ENCODE measurements at regions not wholly inside any gene's neighbourhood (a gene's known extent, or its start where the extent isn't known, plus 50 kb on each side); places are given as distances from the start of the nearest gene placed in this dataset.

DNA sequence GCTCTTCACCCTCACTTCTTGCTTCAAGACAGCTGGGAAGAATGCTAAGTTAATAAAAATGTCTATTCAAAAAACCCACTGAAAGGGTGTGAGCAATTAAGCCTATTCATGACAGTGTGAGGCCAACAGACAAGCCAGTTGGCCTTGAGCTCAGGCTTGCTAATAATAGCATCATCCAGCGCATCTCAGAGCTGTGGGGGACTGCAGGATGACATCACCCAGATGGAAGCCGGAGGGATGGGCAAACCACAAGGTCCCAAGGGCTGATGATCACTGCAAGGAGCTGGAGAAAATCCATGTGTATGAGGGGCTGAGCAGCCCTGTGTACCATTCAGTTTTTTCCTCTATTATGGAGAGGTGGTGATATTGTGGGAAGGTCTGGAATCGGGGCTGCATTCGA is 770.4 kb downstream of the TNS3 start:
- ATAC-seq (peak; percentile 61), DNase-seq (peak; percentile 13)
- in situ Hi-C loops (cut with MboI; ENCODE audit: low sequenced_read_pairs in 4 of 4): no loop called here
- Histone ChIP-seq H3K36me3 (no peaks in the 10 kb centered on the region), H3K27ac (no peak overlapping the region), H3K4me1 (no peaks in the 10 kb centered on the region), H3K4me3 (no peak overlapping the region), H3K9me3 (no peaks in the 10 kb centered on the region), H3K27me3 (no peaks in the 10 kb centered on the region)
- no peak for TF ChIP-seq POLR2A (IDR thresholded peaks at IDR 0.05)
- TF ChIP-seq, protein P1, sequence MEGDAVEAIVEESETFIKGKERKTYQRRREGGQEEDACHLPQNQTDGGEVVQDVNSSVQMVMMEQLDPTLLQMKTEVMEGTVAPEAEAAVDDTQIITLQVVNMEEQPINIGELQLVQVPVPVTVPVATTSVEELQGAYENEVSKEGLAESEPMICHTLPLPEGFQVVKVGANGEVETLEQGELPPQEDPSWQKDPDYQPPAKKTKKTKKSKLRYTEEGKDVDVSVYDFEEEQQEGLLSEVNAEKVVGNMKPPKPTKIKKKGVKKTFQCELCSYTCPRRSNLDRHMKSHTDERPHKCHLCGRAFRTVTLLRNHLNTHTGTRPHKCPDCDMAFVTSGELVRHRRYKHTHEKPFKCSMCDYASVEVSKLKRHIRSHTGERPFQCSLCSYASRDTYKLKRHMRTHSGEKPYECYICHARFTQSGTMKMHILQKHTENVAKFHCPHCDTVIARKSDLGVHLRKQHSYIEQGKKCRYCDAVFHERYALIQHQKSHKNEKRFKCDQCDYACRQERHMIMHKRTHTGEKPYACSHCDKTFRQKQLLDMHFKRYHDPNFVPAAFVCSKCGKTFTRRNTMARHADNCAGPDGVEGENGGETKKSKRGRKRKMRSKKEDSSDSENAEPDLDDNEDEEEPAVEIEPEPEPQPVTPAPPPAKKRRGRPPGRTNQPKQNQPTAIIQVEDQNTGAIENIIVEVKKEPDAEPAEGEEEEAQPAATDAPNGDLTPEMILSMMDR (IDR thresholded peaks at IDR 0.05 in 4 of 5, conservative IDR thresholded peaks at IDR 0.05 in 1 of 5): no peak
- intact Hi-C loops (cut with DNase I; ENCODE audit: low total_unique reads): no loop called here

DNA sequence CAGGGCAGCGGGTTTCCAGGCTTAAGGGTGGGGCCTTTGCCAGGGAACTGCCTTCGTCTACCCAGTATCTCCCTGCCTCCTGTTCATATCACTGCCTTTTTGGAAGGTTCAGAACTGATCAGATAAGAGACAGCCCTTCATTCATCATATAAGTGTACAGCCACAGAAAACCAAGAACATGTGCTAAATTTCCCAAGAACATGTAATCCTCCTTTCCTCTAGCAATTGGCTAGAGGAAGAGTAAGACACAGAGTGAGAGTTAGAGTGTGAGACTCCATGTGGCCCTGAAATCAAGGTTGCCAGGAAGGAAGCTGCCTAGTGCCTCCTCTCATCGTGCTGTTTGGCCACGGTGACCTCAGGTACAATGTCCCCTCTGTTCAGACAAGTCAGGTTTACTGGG is 770.9 kb downstream of the TNS3 start:
- no peak overlapping the region for H3K4me3 ChIP-seq
- peaks cover 0 to 3% of the 10 kb centered on the region in 2 donors for H3K4me1 ChIP-seq
- ATAC-seq: no peak
- no peaks in the 10 kb centered on the region for H3K36me3 ChIP-seq
- H3K27ac ChIP-seq: no peak overlapping the region
- no peak for DNase-seq
- H3K27me3 ChIP-seq: no peaks in the 10 kb centered on the region
- TF ChIP-seq, protein P1 (IDR thresholded peaks at IDR 0.05 in 4 of 5, conservative IDR thresholded peaks at IDR 0.05 in 1 of 5): no peak
- no peak for TF ChIP-seq POLR2A (IDR thresholded peaks at IDR 0.05)
- intact Hi-C loops (cut with DNase I; ENCODE audit: low total_unique reads) (no loop called here), in situ Hi-C loops (cut with MboI; ENCODE audit: low sequenced_read_pairs in 4 of 4) (no loop called here)
- H3K9me3 ChIP-seq: no peaks in the 10 kb centered on the region

DNA sequence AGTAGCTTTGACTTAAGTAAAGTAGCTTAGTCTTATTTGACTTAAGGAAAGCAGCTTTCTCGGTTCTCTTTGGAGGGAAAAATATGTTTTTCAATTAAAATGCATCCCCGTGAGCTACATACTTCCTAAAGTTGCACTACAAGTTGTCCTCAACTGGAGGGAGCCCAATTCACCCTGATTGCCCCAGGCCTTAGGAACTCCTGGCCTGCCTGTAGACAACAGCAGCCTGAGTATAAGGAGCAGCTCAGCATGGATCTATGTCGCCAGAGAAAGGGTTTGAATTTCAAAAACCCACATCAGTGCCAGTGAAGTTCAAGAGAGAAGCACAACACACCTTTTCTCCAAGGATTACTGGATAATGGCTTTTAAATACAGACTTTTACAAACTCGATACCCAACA is 772.0 kb downstream of the TNS3 start:
- no peak for ATAC-seq
- in situ Hi-C loops (cut with MboI; ENCODE audit: low sequenced_read_pairs in 4 of 4) (no loop called here), intact Hi-C loops (cut with DNase I; ENCODE audit: low total_unique reads) (no loop called here)
- H3K4me1 ChIP-seq: peaks cover 0 to 3% of the 10 kb centered on the region in 2 donors
- H3K27ac ChIP-seq: no peak overlapping the region
- H3K36me3 ChIP-seq: no peaks in the 10 kb centered on the region
- no peak for DNase-seq
- H3K4me3 ChIP-seq: no peak overlapping the region
- no peaks in the 10 kb centered on the region for H3K27me3 ChIP-seq
- TF ChIP-seq, protein P1 (IDR thresholded peaks at IDR 0.05 in 4 of 5, conservative IDR thresholded peaks at IDR 0.05 in 1 of 5): no peak
- no peak for TF ChIP-seq POLR2A (IDR thresholded peaks at IDR 0.05)
- H3K9me3 ChIP-seq: no peaks in the 10 kb centered on the region

DNA sequence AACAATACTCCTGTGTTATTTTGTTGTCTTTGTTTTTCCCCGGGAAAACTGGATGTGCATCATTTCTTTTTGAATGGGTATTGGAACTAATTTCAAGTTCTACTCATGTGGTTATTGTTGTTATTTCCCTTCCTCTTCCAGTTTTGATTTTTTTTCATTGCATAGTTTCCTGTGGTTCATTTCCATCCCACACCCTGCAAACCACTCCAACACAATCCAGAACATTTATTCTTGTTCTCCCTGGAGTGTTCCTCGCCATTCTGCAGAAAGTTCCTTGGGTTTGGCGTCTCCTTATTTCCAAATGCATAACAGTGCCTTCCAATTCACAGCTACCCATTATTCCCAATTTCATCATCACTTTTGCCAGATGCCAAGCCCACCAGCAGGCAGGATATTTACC is 775.1 kb downstream of the TNS3 start:
- in situ Hi-C loops (cut with MboI; ENCODE audit: low sequenced_read_pairs in 4 of 4) (no loop called here), intact Hi-C loops (cut with DNase I; ENCODE audit: low total_unique reads) (no loop called here)
- ATAC-seq (no peak), DNase-seq (no peak)
- H3K9me3 ChIP-seq: no peaks in the 10 kb centered on the region
- no peak overlapping the region for H3K4me3 ChIP-seq
- TF ChIP-seq, protein P1 (IDR thresholded peaks at IDR 0.05 in 4 of 5, conservative IDR thresholded peaks at IDR 0.05 in 1 of 5): no peak
- no peak for TF ChIP-seq POLR2A (IDR thresholded peaks at IDR 0.05)
- peaks cover 0 to 3% of the 10 kb centered on the region in 2 donors for H3K4me1 ChIP-seq
- no peak overlapping the region for H3K27ac ChIP-seq
- H3K36me3 ChIP-seq: no peaks in the 10 kb centered on the region
- H3K27me3 ChIP-seq: no peaks in the 10 kb centered on the region

GRCh38 chr7:46802479-46802878 is 779.4 kb downstream of the TNS3 start:
- Histone ChIP-seq H3K4me1 (peaks cover 0 to 3% of the 10 kb centered on the region in 2 donors), H3K27me3 (no peaks in the 10 kb centered on the region), H3K9me3 (no peaks in the 10 kb centered on the region), H3K36me3 (no peaks in the 10 kb centered on the region), H3K27ac (peak overlapping the region in 2 of 4 donors; percentile 27 to 41), H3K4me3 (no peak overlapping the region)
- in situ Hi-C loops (cut with MboI; ENCODE audit: low sequenced_read_pairs in 4 of 4) (no loop called here), intact Hi-C loops (cut with DNase I; ENCODE audit: low total_unique reads) (no loop called here)
- ATAC-seq (peak in 1 of 2 donors; percentile 58), DNase-seq (no peak)
- TF ChIP-seq POLR2A (IDR thresholded peaks at IDR 0.05): no peak
- TF ChIP-seq, protein P1 (IDR thresholded peaks at IDR 0.05 in 4 of 5, conservative IDR thresholded peaks at IDR 0.05 in 1 of 5): no peak
